PC-3 (cell line): ENCODE measurements at regions not wholly inside any gene's neighbourhood (a gene's known extent, or its start where the extent isn't known, plus 50 kb on each side); places are given as distances from the start of the nearest gene placed in this dataset.

Experiments
- ATAC-seq: fragments of 200-7000 bp; cut with Tn5 transposase; 2 replicates; pipeline ENCODE4 v1.9.1; 2020; ENCODE audit warnings: mild to moderate bottlenecking, moderate library complexity
- BruUV-seq: library from RNA; stranded (reverse); fragments of 400-500 nt; replicated peaks from 2 replicates; lab custom pipeline; 2021; lab: Mats Ljungman, UMichigan
- CTCF ChIA-PET: fragments of 300-600 bp; sonication (Branson Sonifier 250); formaldehyde crosslinking; loops from one replicate; lab custom pipeline; 2022; ENCODE audit warnings: antibody characterized with exemption; lab: Charles Lee
- POLR2A ChIA-PET: fragments of 300-600 bp; sonication (Branson Sonifier 250); formaldehyde crosslinking; loops from one replicate; lab custom pipeline; 2022; ENCODE audit warnings: antibody characterized with exemption; ENCODE audit not compliant: unreplicated experiment; lab: Charles Lee
- DNase-seq: peaks from one replicate; pipeline ENCODE4 v3.0.0-alpha.2; 2015
- H2AFZ ChIP-seq: fragments of 300-600 bp; sonication (generic); 2 replicates; pipeline ENCODE4 v1.6.0; 2016; ENCODE audit warnings: antibody characterized with exemption, low read length
- H3F3A ChIP-seq: fragments of 300-600 bp; sonication (generic); one replicate; pipeline ENCODE4 v1.6.0; 2017; ENCODE audit warnings: antibody characterized with exemption, low read length, control low read depth, mild to moderate bottlenecking; ENCODE audit not compliant: unreplicated experiment
- H3K27ac ChIP-seq: fragments of 300-600 bp; sonication (generic); 2 replicates; pipeline ENCODE4 v1.5.1; 2016; ENCODE audit warnings: mild to moderate bottlenecking, low read length
- H3K27me3 ChIP-seq: fragments of 300-600 bp; sonication (generic); 2 replicates; pipeline ENCODE4 v1.6.1; 2016; ENCODE audit warnings: low read length, mixed read lengths
- H3K36me3 ChIP-seq: fragments of 300-600 bp; sonication (generic); 2 replicates; pipeline ENCODE4 v1.6.1; 2016; ENCODE audit warnings: low read depth, mixed run types, low read length, mixed read lengths
- H3K4me1 ChIP-seq: fragments of 300-600 bp; sonication (generic); 2 replicates; pipeline ENCODE4 v1.5.1; 2016; ENCODE audit warnings: low read length; ENCODE audit not compliant: insufficient read depth
- H3K4me2 ChIP-seq: fragments of 300-600 bp; sonication (generic); 2 replicates; pipeline ENCODE4 v1.6.0; 2016; ENCODE audit warnings: low read length
- H3K4me3 ChIP-seq: fragments of 300-600 bp; sonication (generic); 2 replicates; pipeline ENCODE4 v1.5.1; 2016; ENCODE audit warnings: mild to moderate bottlenecking, low read length, mixed read lengths
- H3K79me2 ChIP-seq: fragments of 300-600 bp; sonication (generic); 2 replicates; pipeline ENCODE4 v1.6.1; 2017; ENCODE audit warnings: low read length, mixed read lengths
- H3K9ac ChIP-seq: fragments of 300-600 bp; sonication (generic); 2 replicates; pipeline ENCODE4 v1.6.0; 2016; ENCODE audit warnings: mild to moderate bottlenecking, low read length
- H3K9me2 ChIP-seq: fragments of 300-600 bp; sonication (generic); replicated peaks from 2 replicates; pipeline ENCODE4 v1.6.1; 2016; ENCODE audit warnings: mixed run types, low read length, mixed read lengths
- H3K9me3 ChIP-seq: fragments of 300-600 bp; sonication (generic); 2 replicates; pipeline ENCODE4 v1.6.1; 2016; ENCODE audit warnings: low read length, mixed read lengths
- H4K20me1 ChIP-seq: fragments of 300-600 bp; sonication (generic); 2 replicates; pipeline ENCODE4 v1.6.1; 2016; ENCODE audit warnings: low read length, mixed read lengths
- CTCF ChIP-seq: fragments of 300-600 bp; sonication (generic); conservative IDR thresholded peaks from 2 replicates; pipeline ENCODE4 v1.5.1; 2017; ENCODE audit warnings: antibody characterized with exemption, low read depth, mild to moderate bottlenecking, low read length
- EZH2 ChIP-seq: fragments of 300-600 bp; sonication (generic); IDR thresholded peaks from one replicate; pipeline ENCODE4 v1.6.1; 2017; ENCODE audit warnings: antibody characterized with exemption, mild to moderate bottlenecking, low read length; ENCODE audit not compliant: unreplicated experiment
- EZH2phosphoT487 ChIP-seq: fragments of 300-600 bp; sonication (generic); IDR thresholded peaks from 2 replicates; pipeline ENCODE4 v1.6.1; 2018; ENCODE audit warnings: mild to moderate bottlenecking, antibody characterized with exemption, low read length, borderline replicate concordance
- intact Hi-C: fragments of 100-400 bp; cut with micrococcal nuclease; formaldehyde crosslinking; loops from 2 replicates; pipeline ENCODE4 v1.9.0; 2023

- intact Hi-C loops: no loop called here
- H3K9me2 ChIP-seq: no peaks in the 10 kb centered on the region
- no peak overlapping the region for H2AFZ ChIP-seq
- no peak overlapping the region for H3K27ac ChIP-seq
- ChIA-PET CTCF (no interaction called here), POLR2A (no interaction called here)
- no peaks in the 10 kb centered on the region for H3K4me1 ChIP-seq
- no peaks in the 10 kb centered on the region for H3K36me3 ChIP-seq
- DNase-seq (no peak), ATAC-seq (no peak)
- H3K9ac ChIP-seq: no peak overlapping the region
- BruUV-seq: no TSS peak
- H3K4me2 ChIP-seq: no peak overlapping the region
- no peaks in the 10 kb centered on the region for H3K9me3 ChIP-seq
- H4K20me1 ChIP-seq: no peaks in the 10 kb centered on the region
- no peaks in the 10 kb centered on the region for H3K27me3 ChIP-seq
- H3K4me3 ChIP-seq: no peak overlapping the region
- no peaks in the 10 kb centered on the region for H3F3A ChIP-seq
- TF ChIP-seq CTCF (no peak), EZH2phosphoT487 (no peak), EZH2 (no peak)
- H3K79me2 ChIP-seq: no peaks in the 10 kb centered on the region
Observed at GRCh38 chr9:111106202-111106601, 67.9 kb upstream of the LPAR1 start.

- Histone ChIP-seq H3K4me1 (no peaks in the 10 kb centered on the region), H3K9ac (no peak overlapping the region), H3K36me3 (no peaks in the 10 kb centered on the region), H3K9me2 (no peaks in the 10 kb centered on the region), H3K9me3 (no peaks in the 10 kb centered on the region), H3K4me3 (no peak overlapping the region), H3K4me2 (no peak overlapping the region), H3K79me2 (no peaks in the 10 kb centered on the region), H3K27ac (no peak overlapping the region), H3F3A (no peaks in the 10 kb centered on the region), H3K27me3 (no peaks in the 10 kb centered on the region), H2AFZ (no peak overlapping the region), H4K20me1 (no peaks in the 10 kb centered on the region)
- DNase-seq: no peak
- TF ChIP-seq CTCF (no peak), EZH2phosphoT487 (no peak), EZH2 (no peak)
- BruUV-seq: no TSS peak
- ChIA-PET CTCF (no interaction called here), POLR2A (no interaction called here)
- no peak for ATAC-seq
- intact Hi-C loops: no loop called here
Observed at GRCh38 chr9:111102793-111103464, 64.7 kb upstream of the LPAR1 start.

GRCh38 chr9:111099199-111100008 is 61.1 kb upstream of the LPAR1 start:
- no peaks in the 10 kb centered on the region for H3K36me3 ChIP-seq
- no peak overlapping the region for H3K4me2 ChIP-seq
- H4K20me1 ChIP-seq: no peaks in the 10 kb centered on the region
- intact Hi-C loops: no loop called here
- no peak overlapping the region for H3K27ac ChIP-seq
- CTCF ChIA-PET: no interaction called here
- no peak overlapping the region for H3K9ac ChIP-seq
- TF ChIP-seq CTCF: no peak
- no peak for TF ChIP-seq EZH2phosphoT487
- no peak for TF ChIP-seq EZH2
- ATAC-seq (no peak), DNase-seq (no peak)
- peaks cover 8% of the 10 kb centered on the region for H3K4me1 ChIP-seq
- H3K79me2 ChIP-seq: no peaks in the 10 kb centered on the region
- no TSS peak for BruUV-seq
- H3K4me3 ChIP-seq: no peak overlapping the region
- POLR2A ChIA-PET: no interaction called here
- no peaks in the 10 kb centered on the region for H3F3A ChIP-seq
- H2AFZ ChIP-seq: no peak overlapping the region
- no peaks in the 10 kb centered on the region for H3K9me3 ChIP-seq
- H3K27me3 ChIP-seq: no peaks in the 10 kb centered on the region
- no peaks in the 10 kb centered on the region for H3K9me2 ChIP-seq
